Mesendoderm (in vitro differentiated cells): ENCODE measurements at regions not wholly inside any gene's neighbourhood (a gene's known extent, or its start where the extent isn't known, plus 50 kb on each side); places are given as distances from the start of the nearest gene placed in this dataset.

Source experiments
- DNase-seq: peaks from one replicate; pipeline ENCODE4 v3.0.0; 2013
- H2AK5ac ChIP-seq: 2 replicates; pipeline ENCODE4 v1.6.1; 2013; ENCODE audit warnings: low read length, inconsistent platforms
- H2BK120ac ChIP-seq: 2 replicates; pipeline ENCODE4 v1.6.1; 2013; ENCODE audit warnings: low read depth, mild to moderate bottlenecking, low read length, moderate library complexity, mixed read lengths
- H2BK15ac ChIP-seq: replicated peaks from 2 replicates; pipeline ENCODE4 v1.6.1; 2013; ENCODE audit warnings: low read depth, mild to moderate bottlenecking, moderate library complexity
- H2BK5ac ChIP-seq: 2 replicates; pipeline ENCODE4 v1.6.1; 2013; ENCODE audit warnings: low read length, inconsistent platforms
- H3K18ac ChIP-seq: 2 replicates; pipeline ENCODE4 v1.6.1; 2013; ENCODE audit warnings: mild to moderate bottlenecking, low read length, mixed read lengths
- H3K23ac ChIP-seq: one replicate; pipeline ENCODE4 v1.6.1; 2013; ENCODE audit warnings: low read length
- H3K27ac ChIP-seq: 2 replicates; pipeline ENCODE4 v1.5.1; 2013; ENCODE audit warnings: low read depth, mild to moderate bottlenecking, inconsistent platforms, low read length, moderate library complexity
- H3K27me3 ChIP-seq: 2 replicates; pipeline ENCODE4 v1.6.1; 2013; ENCODE audit warnings: low read length, control low read depth, mild to moderate bottlenecking, inconsistent platforms; ENCODE audit not compliant: insufficient read depth, poor library complexity
- H3K36me3 ChIP-seq: 2 replicates; pipeline ENCODE4 v1.6.1; 2013; ENCODE audit warnings: low read length, inconsistent platforms; ENCODE audit not compliant: control insufficient read depth, insufficient read depth
- H3K4ac ChIP-seq: one replicate; pipeline ENCODE4 v1.6.1; 2013; ENCODE audit warnings: low read depth, mild to moderate bottlenecking, low read length, moderate library complexity
- H3K4me1 ChIP-seq: 2 replicates; pipeline ENCODE4 v1.6.1; 2013; ENCODE audit warnings: low read depth, low read length, inconsistent platforms; ENCODE audit not compliant: control insufficient read depth
- H3K4me2 ChIP-seq: 2 replicates; pipeline ENCODE4 v1.6.1; 2013; ENCODE audit warnings: low read length
- H3K4me3 ChIP-seq: 2 replicates; pipeline ENCODE4 v1.5.1; 2013; ENCODE audit warnings: mild to moderate bottlenecking, low read length
- H3K56ac ChIP-seq: one replicate; pipeline ENCODE4 v1.6.1; 2013; ENCODE audit warnings: low read length
- H3K79me1 ChIP-seq: 2 replicates; pipeline ENCODE4 v1.6.1; 2013; ENCODE audit warnings: low read length, inconsistent platforms
- H3K79me2 ChIP-seq: 2 replicates; pipeline ENCODE4 v1.6.1; 2013; ENCODE audit warnings: mild to moderate bottlenecking, low read length; ENCODE audit not compliant: control insufficient read depth, insufficient read depth
- H3K9ac ChIP-seq: 2 replicates; pipeline ENCODE4 v1.6.1; 2013; ENCODE audit warnings: low read length, inconsistent platforms
- H4K5ac ChIP-seq: one replicate; pipeline ENCODE4 v1.6.1; 2013; ENCODE audit warnings: low read length
- H4K8ac ChIP-seq: one replicate; pipeline ENCODE4 v1.6.1; 2013; ENCODE audit warnings: low read depth, mild to moderate bottlenecking, control low read depth, low read length, moderate library complexity
- WGBS: extraction: QIAGEN DNeasy Blood & Tissue Kit; methylation state at CpG from one replicate; pipeline ENCODE4 v1.1.7; 2013; ENCODE audit warnings: low lambda C conversion rate, missing lambda C conversion rate; ENCODE audit not compliant: insufficient coverage; ENCODE audit errors: extremely low coverage; 5-methylcytosine and 5-hydroxymethylcytosine counted together

DNA sequence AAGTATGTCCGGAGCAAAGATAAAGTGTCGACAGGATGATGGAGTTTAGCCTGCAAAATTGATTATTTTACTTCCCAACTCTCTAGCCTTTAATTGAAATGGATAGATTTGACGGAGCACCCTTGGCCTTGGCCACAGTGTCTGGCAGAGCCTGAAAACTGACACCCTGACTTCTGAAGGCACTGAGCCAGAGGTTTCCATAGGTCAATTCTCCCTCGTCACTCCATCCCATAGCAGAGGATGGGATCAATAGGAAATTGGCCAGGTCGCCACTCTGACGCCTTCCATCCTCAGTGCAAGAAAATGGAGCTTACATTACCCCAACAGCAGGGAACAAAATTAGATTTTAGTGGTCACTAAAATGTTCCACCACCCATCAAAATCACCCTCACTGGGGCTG lies 90.4 kb upstream of the CDH11 start:
- H3K9ac ChIP-seq, result no peak overlapping the region
- no peak overlapping the region for H2BK120ac ChIP-seq
- H2BK5ac ChIP-seq, result no peak overlapping the region
- no peaks in the 10 kb centered on the region for H3K27me3 ChIP-seq
- no peak overlapping the region for H3K18ac ChIP-seq
- no peaks in the 10 kb centered on the region for H3K79me1 ChIP-seq
- H3K27ac ChIP-seq, result no peak overlapping the region
- H3K36me3 ChIP-seq, result no peaks in the 10 kb centered on the region
- H3K4me1 ChIP-seq, result no peaks in the 10 kb centered on the region
- no CpG with 5 or more reads among the region's 6 CpGs for WGBS
- no peak for DNase-seq
- no peak overlapping the region for H3K4ac ChIP-seq
- no peak overlapping the region for H3K4me2 ChIP-seq
- no peak overlapping the region for H4K5ac ChIP-seq
- no peak overlapping the region for H4K8ac ChIP-seq
- no peak overlapping the region for H3K56ac ChIP-seq
- H3K4me3 ChIP-seq, result no peak overlapping the region
- H2AK5ac ChIP-seq, result no peak overlapping the region
- H3K79me2 ChIP-seq, result no peaks in the 10 kb centered on the region
- H3K23ac ChIP-seq, result no peak overlapping the region
- H2BK15ac ChIP-seq, result no peak overlapping the region

DNA sequence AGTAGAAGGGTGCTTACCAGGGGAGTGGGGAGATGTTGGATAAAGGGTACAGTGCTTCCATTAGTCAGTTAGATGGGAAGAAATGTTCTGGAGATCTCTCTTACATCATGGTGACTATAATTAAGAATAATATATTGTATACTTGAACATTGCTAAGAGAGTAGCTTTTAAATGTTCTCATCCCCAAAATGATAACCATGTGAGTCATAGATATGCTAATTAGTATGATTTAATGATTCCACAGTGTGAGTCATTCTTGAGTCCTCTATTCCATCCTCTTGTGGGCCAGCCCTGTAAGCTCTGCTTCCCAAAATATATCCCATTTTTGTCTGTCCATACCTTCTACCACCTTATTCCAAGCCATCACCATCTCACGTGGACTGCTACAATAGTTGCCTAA lies 80.6 kb upstream of the CDH11 start:
- H2BK120ac ChIP-seq, result no peak overlapping the region
- no peak overlapping the region for H3K4me2 ChIP-seq
- H3K27me3 ChIP-seq, result no peaks in the 10 kb centered on the region
- H3K4ac ChIP-seq, result no peak overlapping the region
- H3K4me1 ChIP-seq, result no peaks in the 10 kb centered on the region
- no peak overlapping the region for H3K56ac ChIP-seq
- DNase-seq, result no peak
- H2AK5ac ChIP-seq, result no peak overlapping the region
- no peak overlapping the region for H2BK15ac ChIP-seq
- no peaks in the 10 kb centered on the region for H3K36me3 ChIP-seq
- no CpG with 5 or more reads among the region's 1 CpG for WGBS
- no peaks in the 10 kb centered on the region for H3K79me2 ChIP-seq
- no peak overlapping the region for H3K9ac ChIP-seq
- H3K23ac ChIP-seq, result no peak overlapping the region
- H3K18ac ChIP-seq, result no peak overlapping the region
- no peak overlapping the region for H3K4me3 ChIP-seq
- no peak overlapping the region for H3K27ac ChIP-seq
- H4K5ac ChIP-seq, result no peak overlapping the region
- no peaks in the 10 kb centered on the region for H3K79me1 ChIP-seq
- H2BK5ac ChIP-seq, result no peak overlapping the region
- no peak overlapping the region for H4K8ac ChIP-seq

DNA sequence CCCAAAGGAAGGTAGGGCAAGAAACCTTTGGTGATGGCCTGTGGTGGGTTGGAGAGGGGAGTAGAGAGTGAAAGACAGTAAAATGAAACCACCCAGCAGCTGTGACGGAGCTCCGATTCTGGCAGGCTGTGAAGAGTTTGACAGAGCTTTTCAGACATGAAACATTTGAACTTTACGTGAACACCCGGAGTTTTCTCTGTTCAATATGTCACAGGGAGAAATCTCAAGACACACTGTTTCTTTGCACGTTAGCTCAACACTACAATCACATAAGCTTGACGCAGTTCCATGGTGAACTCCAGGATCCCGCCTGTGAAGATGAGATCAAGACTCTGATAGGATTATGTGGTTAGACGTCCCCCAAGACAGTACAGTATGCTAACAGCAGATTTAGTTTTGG lies 79.6 kb upstream of the CDH11 start:
- no peak overlapping the region for H3K27ac ChIP-seq
- H2BK5ac ChIP-seq, result no peak overlapping the region
- H3K56ac ChIP-seq, result no peak overlapping the region

DNA sequence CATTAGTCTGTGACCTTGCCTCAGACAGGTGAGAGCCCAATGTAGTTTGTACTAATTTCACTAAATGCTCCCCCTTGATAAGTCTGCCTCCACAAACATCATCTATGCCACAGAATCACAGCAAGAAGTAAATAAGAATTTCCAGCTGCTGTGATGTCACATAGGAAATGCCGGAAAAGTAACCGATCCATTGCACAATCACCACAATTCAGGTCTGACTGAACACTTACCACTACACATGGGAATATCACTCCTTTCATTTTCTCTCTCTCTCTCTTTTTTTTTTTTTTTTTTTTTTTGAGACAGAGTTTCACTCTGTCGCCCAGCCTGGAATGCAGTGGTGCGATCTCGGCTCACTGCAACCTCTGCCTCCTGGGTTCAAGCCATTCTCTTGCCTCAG lies 79.0 kb upstream of the CDH11 start:
- no peak overlapping the region for H3K23ac ChIP-seq
- no peak overlapping the region for H4K5ac ChIP-seq

More for the DNA sequence above, 79.6 kb upstream of the CDH11 start:
- Histone ChIP-seq H3K4me3 (no peak overlapping the region), H3K18ac (no peak overlapping the region), H3K4ac (no peak overlapping the region), H4K8ac (no peak overlapping the region), H4K5ac (no peak overlapping the region), H2BK120ac (no peak overlapping the region), H3K79me2 (no peaks in the 10 kb centered on the region), H3K79me1 (no peaks in the 10 kb centered on the region), H3K4me1 (no peaks in the 10 kb centered on the region), H3K9ac (no peak overlapping the region), H2AK5ac (no peak overlapping the region), H3K23ac (no peak overlapping the region), H3K27me3 (no peaks in the 10 kb centered on the region), H3K4me2 (no peak overlapping the region), H3K36me3 (no peaks in the 10 kb centered on the region), H2BK15ac (no peak overlapping the region)
- no peak for DNase-seq
- no CpG with 5 or more reads among the region's 8 CpGs for WGBS

DNA sequence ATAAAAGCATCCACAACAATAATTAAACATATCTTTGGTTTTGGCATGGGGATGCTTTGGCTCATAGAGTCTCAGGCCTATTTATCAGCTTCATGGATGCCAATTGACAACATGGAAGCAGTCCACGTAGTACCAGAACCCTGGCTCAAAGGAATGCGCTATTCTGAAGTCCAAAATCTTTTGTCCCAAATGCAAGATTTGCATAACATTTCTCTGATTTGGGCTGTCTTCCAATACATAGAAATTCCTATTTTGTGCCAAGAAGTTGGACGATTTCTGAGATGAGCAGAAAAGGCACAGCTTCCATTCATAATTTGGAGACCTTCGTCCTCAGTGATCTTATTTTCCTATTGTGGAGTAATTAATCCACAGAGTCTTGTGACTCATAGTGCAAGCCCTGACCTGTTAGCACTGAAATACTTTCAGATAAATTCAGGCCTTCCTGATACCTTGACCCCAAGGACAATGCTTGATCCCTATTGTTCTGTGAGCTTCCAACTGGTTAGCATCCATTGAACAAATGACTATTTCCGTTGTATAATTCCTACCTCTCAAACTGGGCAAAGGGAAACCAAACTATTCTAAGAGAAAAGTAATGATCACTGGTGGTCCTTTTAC lies 78.4 kb upstream of the CDH11 start:
- H3K9ac ChIP-seq, result no peak overlapping the region
- no CpG with 5 or more reads among the region's 5 CpGs for WGBS
- no peak overlapping the region for H3K4me2 ChIP-seq
- no peak overlapping the region for H3K56ac ChIP-seq
- no peak overlapping the region for H2BK120ac ChIP-seq
- H2BK15ac ChIP-seq, result no peak overlapping the region
- no peak overlapping the region for H3K4me3 ChIP-seq
- H2AK5ac ChIP-seq, result no peak overlapping the region
- H3K18ac ChIP-seq, result no peak overlapping the region
- H4K8ac ChIP-seq, result no peak overlapping the region
- H4K5ac ChIP-seq, result no peak overlapping the region
- H3K4ac ChIP-seq, result no peak overlapping the region
- H3K23ac ChIP-seq, result no peak overlapping the region
- no peak overlapping the region for H3K27ac ChIP-seq
- no peaks in the 10 kb centered on the region for H3K79me1 ChIP-seq
- no peaks in the 10 kb centered on the region for H3K36me3 ChIP-seq
- H3K27me3 ChIP-seq, result no peaks in the 10 kb centered on the region
- H3K4me1 ChIP-seq, result no peaks in the 10 kb centered on the region
- H3K79me2 ChIP-seq, result no peaks in the 10 kb centered on the region
- DNase-seq, result no peak
- H2BK5ac ChIP-seq, result no peak overlapping the region

More for the DNA sequence above, 79.0 kb upstream of the CDH11 start:
- no peak overlapping the region for H2BK5ac ChIP-seq
- no peak overlapping the region for H2BK120ac ChIP-seq
- H3K18ac ChIP-seq, result no peak overlapping the region
- no peak overlapping the region for H3K27ac ChIP-seq
- DNase-seq, result no peak
- H3K79me2 ChIP-seq, result no peaks in the 10 kb centered on the region
- no peaks in the 10 kb centered on the region for H3K79me1 ChIP-seq
- no peak overlapping the region for H4K8ac ChIP-seq
- WGBS, result no CpG with 5 or more reads among the region's 5 CpGs
- H3K36me3 ChIP-seq, result no peaks in the 10 kb centered on the region
- no peak overlapping the region for H3K4me2 ChIP-seq
- H2BK15ac ChIP-seq, result no peak overlapping the region
- no peak overlapping the region for H3K4me3 ChIP-seq
- H2AK5ac ChIP-seq, result no peak overlapping the region
- H3K4ac ChIP-seq, result no peak overlapping the region
- H3K56ac ChIP-seq, result no peak overlapping the region
- H3K27me3 ChIP-seq, result no peaks in the 10 kb centered on the region
- no peaks in the 10 kb centered on the region for H3K4me1 ChIP-seq
- no peak overlapping the region for H3K9ac ChIP-seq

DNA sequence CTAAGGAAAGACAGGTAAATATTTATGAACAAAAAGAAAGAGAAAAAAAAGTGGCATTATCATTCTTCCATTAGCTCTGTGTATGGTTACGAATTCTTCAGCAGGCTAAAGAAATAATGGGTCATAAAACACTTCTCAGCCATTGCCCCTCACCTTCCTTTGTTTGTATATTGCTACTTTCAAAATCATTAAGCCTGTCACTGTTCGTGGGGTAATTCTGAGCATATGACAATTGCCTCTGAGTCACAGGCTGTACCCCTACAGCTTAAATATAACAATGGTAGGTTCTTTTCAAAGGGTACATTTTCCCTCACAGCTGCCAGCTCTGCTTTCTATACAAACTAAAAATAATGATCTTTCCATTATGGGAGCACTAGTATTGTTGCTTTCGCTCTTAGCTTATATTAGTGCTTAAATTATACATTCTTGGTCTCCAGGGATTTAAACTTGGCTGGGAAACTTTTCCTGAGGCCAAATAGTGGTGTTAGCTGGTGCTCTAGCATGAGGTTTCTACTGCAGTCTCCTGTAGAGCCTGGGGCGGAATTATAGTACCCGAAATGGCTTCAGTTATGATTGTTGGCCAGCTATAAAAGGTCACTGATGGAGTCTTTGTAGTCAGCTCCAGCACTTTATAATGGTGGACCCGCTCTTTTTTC lies 74.7 kb upstream of the CDH11 start:
- no peak overlapping the region for H2BK120ac ChIP-seq
- no peaks in the 10 kb centered on the region for H3K36me3 ChIP-seq
- H3K18ac ChIP-seq, result no peak overlapping the region
- no peaks in the 10 kb centered on the region for H3K79me2 ChIP-seq
- H3K4ac ChIP-seq, result no peak overlapping the region
- H3K23ac ChIP-seq, result no peak overlapping the region
- H3K27me3 ChIP-seq, result no peaks in the 10 kb centered on the region
- H3K27ac ChIP-seq, result no peak overlapping the region
- H2AK5ac ChIP-seq, result no peak overlapping the region
- no peak for DNase-seq
- H3K79me1 ChIP-seq, result no peaks in the 10 kb centered on the region
- H2BK15ac ChIP-seq, result no peak overlapping the region
- H3K4me1 ChIP-seq, result no peaks in the 10 kb centered on the region
- no peak overlapping the region for H4K8ac ChIP-seq
- no peak overlapping the region for H3K56ac ChIP-seq
- H3K4me3 ChIP-seq, result no peak overlapping the region
- H3K9ac ChIP-seq, result no peak overlapping the region
- no peak overlapping the region for H4K5ac ChIP-seq
- no peak overlapping the region for H2BK5ac ChIP-seq
- no CpG with 5 or more reads among the region's 6 CpGs for WGBS
- no peak overlapping the region for H3K4me2 ChIP-seq
